GM19397 (cell line): ENCODE measurements at regions not wholly inside any gene's neighbourhood (a gene's known extent, or its start where the extent isn't known, plus 50 kb on each side); places are given as distances from the start of the nearest gene placed in this dataset.

ENCODE experiments used
- ATAC-seq: cut with Tn5 transposase; IDR thresholded peaks from one replicate; pipeline ENCODE4 v1.9.1; 2021; ENCODE audit warnings: mild to moderate bottlenecking, moderate library complexity; ENCODE audit not compliant: unreplicated experiment

DNA sequence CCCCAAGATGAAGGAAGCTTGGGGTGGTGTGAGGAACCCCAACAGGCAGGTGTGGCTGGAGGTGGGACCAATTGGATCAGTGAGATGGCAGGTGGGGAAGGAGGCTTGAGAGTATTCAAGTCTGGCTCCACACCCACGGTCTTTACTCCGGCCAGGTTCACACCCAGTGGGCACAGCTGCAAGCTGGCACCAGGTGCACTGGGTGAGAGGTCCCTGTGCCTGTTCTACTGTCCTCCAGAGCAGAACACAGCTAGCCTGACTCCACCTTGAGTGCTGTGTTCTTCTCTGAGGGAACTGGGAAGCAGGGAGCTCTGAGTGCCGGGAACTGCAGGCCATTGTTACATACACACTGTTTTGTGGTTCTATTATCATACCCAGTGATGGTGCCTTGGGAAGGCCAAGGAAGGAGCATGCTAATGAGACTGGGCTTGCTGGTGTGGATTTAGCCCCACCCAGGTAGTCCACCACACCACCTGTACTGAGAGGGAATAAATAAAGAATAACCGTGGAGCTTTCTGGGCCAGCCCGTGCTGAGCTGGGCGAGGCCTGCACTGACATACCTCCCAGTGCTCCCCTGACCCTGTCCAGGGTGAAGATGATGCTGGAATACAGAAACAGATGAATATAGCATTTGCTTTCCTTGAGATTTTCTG lies 93.4 kb downstream of the ABHD5 start:
- ATAC-seq, result no peak

DNA sequence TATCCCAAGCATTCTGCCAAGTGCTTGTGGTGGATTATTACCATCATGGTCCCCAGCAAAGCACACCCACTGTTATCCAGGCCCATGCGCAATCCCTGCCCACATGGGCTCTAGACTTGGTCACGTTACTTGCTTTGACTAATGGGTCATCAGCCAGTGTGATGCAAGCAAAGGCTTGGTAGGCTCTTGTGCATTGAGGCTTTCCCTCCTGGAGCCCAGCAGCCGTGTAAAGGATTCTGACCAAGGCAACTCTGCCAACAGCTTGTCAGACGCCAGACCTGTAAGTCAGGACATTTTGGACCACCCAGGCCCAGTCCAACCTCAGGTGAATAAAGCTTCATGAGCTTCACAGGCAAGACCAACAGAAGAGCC lies 93.9 kb downstream of the ABHD5 start:
- no peak for ATAC-seq

DNA sequence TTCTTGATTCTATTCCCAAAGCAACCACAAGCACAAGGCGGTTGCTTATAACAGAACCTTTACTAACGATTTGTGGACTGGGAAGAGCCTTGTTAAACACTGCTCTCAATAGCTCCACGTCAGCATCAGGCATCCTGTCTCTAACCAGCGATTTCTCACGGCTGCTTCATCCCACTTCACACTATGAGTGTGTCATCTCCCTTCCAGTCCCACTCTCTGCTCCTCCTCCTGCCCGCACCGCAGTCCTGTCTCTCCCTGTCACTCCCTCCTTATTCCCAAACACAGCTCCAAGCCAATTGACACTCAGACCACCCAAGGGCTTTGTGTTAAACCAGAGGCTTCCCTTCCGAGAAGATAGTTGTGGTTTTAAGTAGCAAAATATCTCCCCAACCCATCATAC lies 94.8 kb downstream of the ABHD5 start:
- no peak for ATAC-seq

DNA sequence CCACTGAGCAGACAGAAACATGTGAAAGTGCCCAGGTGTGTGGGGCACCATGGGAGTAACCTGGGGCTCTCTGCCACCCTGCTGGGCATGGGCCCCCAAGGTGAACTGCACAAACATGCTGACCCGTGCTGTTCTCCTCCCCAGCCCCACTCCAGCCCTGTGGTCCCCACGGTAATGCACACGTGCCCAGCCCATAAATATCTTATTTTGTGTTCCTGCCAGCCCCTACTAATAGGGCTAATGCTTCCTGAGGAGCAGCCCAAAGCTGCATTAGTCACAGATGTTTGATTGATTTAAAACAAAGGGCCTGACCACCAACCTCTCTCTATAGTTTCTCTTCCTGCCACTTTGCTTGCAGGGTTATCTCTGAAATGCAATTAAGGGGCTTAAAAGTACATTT lies 95.4 kb downstream of the ABHD5 start:
- no peak for ATAC-seq

DNA sequence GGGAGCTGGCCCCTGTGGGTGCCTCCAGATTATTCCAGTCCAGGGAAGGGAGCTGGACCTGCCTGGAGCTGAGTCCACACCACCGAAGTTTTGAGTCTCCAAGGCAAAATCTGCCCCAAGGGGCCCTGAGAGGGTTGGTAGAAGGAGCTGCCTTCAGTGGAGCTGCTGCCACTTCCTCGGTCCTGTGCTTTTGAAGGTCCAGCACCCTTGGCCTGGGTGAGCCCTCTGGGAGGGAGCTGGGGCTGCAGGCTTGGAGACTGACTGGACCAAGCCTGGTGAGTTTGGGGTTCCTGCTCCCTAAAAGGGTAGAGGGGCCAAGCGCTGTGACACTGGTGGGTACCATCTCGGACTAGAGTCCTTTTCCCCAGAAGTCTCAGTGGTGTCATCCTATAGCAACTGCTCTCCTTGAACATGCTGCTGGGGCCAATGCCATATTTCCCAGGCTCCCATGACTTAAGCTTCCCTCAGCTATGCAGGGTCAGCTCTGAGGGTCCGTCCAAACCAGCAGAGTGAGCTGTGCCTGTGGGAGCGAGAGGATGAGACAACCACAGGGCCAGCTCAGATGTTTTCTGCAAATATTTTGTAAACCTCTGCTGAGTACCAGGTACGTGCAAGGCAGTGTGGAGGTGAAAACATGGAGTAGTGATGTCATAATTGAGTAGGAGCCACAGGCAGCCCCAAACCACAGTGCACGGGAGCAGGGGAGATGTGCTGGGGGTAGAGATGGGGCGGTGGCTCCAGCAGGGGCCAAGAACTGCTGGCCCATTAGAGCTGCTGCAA lies 96.0 kb downstream of the ABHD5 start:
- ATAC-seq, result no peak

DNA sequence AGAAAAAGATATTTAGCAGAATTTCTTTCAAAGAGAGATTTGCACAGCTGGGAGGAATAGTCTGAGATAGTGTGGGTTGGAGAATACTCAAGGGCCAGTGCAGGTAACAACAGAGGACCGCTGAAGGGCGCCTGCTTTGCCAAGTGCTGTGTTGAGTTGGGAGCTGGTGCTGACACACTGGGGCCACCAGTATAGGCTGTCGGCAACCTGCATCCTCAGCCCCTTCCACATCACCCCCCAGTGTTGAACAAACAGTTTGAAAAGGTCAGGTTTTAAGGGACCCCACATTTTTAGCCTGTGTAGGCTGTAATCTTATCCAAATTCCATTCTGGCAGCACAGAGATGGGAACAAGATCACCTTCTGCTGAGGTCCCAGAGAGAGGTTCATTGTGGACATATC lies 96.6 kb downstream of the ABHD5 start:
- no peak for ATAC-seq

DNA sequence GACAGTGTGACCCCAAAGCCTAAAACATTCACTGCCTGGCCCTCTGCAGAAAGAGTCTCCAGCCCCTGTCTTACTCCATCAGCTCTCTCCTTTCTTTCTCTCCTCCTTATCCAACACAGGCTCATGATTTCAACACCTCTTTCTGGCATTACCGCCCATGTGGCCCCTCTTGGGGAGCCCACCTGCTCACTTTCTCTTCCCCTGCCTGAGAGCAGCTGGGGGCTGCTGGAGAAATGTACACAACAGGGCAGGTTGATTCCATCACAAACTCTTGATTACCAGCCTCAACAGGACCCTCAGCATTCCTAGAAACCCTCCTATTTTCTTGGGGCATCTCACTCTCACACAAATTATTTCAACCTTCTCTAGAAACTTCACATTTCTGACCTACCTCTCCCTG lies 98.3 kb downstream of the ABHD5 start:
- ATAC-seq, result no peak

DNA sequence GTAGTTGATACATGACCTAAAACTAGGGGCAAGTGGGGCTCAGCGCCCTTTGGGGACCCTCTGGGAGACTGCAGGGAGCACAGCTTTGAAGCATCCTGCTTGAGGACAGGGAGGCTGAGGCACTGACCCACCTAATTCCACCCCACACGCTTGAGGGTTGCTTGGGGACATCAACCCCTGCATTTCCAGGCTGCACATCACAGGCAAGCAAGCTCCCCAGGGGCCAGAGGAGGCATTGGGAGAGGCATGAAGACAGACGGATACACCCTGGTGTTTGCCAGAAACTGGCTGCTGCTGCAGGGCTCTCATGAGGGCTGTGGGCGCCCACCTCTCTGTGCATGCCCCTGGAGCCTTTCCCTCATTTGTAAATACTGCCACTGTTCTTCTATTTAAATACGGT lies 99.3 kb downstream of the ABHD5 start:
- no peak for ATAC-seq

DNA sequence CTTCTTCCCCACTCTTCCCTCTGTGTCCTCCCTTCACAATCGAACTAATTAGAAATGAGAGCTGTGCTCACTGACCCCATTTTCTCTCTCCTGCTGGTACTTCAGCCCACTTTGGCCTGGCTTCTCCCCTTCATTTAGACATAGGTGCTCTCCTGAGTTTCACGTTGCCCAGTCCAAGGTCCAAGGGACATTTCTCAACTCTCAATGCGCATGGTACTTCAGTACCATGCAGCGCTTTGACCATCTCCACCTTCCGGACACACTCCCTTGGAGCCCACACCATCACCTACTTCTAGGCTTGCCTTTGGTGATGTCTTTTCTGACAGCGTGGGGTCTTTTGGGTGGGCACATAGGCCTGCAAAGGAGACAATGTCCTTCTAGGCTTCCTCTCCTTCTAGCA lies 99.7 kb downstream of the ABHD5 start:
- ATAC-seq, result no peak

DNA sequence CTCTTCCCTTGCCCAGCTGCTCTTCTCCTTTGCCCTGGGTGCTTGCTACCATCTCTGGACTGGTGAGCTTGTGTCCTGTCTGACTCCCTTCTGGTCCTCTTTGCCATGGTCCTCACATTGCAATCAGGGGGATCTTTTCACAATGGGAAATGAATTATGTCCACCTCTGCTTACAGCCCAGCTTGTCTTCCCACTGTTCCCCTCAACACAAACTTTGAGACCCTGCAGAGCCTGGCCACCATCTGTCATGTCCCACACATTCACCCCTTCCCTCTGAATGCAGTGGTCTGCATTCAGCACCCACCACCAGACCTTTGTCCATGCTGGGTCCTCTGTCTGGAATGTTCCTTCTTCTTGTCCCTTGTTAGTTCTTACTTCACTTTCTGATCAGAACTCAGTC lies 100.5 kb downstream of the ABHD5 start:
- no peak for ATAC-seq

DNA sequence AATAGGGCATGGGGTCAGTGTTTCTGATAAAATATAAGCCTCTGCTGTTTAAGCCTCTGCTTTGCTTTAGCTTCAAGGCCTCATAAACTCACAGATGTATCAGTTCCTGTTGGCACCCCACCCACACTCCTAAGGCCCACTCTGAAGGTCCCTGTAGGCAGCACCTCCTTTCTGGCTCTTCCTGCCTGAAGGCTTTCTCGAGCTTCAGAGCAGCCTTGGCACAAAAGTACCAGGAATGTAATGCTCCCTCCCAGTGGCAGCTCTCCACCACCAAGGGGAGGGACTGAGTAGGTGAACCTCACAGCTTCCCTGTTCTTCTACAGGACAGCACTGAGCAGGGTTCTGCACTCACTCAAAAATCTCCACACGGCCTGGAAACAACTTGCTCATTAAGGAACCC lies 102.2 kb downstream of the ABHD5 start:
- no peak for ATAC-seq

DNA sequence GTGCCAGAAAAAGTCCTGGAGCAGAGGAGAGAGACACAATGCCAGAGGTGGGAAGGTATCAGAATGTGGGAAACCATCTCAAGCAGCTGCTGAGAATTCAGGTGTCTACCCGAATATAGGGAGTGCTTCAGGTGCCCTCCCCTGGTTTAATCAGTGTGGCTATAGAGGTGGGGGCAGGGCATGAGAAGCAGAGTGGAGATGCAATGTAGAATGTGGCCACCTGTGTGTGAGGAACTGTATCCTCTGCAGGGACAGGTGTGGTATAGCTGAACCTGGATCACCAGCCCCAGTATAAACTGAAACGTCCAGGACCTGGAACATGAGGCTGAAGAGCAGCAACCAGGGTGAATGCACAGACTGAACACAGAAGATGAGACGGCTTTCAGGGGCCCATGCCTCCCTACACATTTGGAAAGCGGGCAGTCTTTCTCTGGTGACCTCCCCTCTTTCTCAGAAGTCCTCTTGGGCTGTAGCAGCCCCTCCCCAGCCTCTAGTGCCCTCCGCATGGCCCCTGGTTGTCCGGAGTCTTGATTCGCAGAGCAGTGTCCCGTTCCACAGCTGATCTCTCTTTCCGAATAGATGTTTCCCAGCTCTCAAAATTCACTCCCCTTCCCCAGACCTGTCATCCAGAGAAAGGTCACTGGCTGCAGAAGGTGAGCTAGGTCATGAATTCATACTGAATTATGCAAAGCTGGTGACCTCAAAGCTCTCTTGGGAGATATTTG lies 103.1 kb downstream of the ABHD5 start:
- no peak for ATAC-seq

DNA sequence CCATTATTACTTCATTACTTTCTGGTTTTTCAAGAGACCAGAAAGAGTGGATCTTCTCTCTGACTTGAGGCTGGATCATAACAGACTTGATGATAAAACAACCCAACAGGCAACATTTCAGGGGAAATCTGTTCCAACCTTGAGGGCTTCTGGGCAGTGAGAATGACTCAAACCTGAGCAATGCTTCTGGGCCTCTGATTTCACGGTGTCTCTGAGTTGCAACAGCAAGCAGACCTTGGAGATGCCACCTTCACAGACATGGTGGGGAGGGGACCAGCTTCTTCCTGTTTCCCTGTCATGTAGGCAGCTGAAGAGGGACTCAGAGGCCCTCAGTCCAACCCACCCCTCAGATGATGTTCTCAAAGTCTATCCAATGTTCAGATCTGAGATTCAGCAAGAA lies 104.0 kb downstream of the ABHD5 start:
- ATAC-seq, result no peak

DNA sequence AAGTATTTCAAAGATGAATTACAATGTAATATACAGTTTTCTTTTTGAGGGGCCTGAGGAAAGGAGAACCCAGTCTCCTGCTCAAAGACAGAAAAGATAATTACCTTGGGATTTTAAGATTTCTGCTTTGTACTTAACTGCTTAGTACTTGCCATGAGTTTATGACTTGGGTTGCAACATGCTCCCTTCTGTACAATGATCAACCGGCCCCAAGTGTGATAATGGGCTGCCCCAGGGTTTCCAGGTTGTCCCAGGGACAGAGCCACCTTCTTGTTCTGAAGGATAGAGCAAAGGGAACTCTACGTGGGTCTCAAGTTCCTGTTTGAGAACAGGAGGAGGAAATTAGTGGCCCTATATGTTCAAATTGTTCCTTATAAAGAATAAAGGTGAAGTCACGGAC lies 104.8 kb downstream of the ABHD5 start:
- no peak for ATAC-seq

DNA sequence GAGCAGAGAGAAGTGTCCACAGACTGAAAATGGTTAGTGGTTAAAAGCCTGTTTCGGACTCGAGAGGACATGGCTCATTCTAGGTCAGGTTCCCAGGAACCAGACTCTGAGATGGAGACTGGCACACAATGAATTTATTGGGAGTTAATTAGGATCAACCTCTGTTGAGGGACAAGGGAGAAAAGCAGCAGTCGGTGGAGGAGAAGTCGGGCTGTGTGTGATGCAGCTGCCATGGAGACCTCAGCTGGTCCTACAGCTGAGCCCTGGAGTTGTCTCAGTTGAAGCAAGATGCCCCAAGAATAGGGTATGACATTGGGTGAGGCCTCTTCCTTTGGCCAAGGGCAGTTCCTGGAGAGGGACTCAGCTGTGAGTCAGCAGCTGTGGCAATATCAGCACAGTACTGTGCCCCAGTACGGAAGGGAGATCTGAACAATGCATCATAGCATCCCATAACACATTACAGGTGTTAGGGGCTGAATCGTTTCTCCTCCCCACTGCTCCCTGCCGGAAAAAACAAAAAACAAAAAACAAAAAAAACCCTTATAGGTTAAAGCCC lies 105.4 kb downstream of the ABHD5 start:
- no peak for ATAC-seq

DNA sequence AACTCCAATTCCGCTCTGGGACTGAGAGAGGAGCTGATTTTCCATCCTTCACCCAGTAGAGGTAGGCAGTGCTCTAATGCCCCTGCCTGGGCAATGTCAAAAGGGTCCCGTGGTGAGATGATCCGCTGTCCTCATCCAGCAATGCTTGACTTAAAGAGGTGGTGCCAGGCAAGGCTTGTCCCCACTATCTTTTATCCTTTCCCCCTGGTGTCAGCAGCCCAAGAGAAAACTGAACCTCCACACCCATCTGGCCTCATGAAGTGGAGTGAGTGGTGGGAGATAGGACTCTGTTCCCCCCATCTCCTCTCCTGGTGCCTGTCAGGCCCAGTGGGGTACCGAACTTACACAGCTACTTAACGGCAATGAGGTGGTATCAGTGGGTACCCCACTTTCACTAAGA lies 107.1 kb downstream of the ABHD5 start:
- no peak for ATAC-seq

DNA sequence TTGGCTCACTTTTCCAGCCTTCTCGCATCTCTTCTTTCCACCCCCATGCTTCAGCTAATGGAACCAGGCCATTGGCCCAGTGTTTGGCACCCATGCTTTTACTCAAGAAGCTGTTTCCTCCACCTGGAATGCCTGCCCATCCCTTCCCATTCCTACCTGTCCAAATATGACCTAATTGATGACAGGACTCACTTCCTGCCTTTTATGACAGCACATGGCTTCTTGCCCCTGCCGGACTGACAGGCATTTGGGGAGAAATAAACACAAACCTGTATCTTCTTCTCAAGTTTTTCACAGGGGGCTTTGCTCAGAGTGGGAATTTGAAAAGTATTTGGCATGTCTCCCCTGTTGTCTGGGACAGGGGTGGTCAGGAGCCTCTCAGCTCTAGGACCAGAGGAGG lies 120.1 kb downstream of the ABHD5 start:
- no peak for ATAC-seq

DNA sequence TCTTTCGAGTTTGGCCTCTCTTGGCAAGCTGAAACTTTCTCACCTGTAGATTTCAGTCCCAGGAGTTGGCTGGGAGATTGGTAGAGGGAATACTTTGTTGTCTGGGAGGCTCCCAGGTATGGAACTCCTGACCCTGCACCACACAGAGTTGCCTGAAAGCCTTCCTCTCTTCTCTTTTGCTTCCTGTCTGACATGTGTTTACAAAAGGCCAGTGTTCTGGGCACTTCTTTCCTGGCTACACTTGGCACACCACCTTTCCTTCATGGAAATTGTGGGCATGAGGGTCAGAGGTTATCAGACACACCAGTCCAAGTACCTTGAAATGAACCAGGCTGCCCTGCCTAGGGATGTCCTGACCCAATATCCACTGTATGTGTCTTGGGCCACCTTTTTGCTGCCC lies 123.7 kb downstream of the ABHD5 start:
- no peak for ATAC-seq

DNA sequence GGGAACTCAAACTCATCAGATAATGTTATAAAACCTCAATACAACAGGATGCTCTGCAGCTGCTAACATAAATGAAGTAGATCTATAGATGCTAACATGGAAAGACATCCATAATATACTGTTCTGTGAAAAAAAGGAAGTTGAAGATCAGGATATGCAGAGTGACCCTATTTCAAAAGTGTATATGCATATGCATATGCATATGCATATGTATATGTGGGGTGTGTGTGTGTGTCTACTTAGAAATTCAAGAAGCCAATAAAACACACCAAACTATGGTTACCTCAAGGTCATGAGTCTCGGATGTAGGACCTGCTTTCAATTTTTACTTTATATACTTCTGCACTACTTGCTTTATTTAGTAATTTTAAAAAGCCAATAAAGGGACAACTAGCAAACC lies 125.6 kb downstream of the ABHD5 start:
- no peak for ATAC-seq

DNA sequence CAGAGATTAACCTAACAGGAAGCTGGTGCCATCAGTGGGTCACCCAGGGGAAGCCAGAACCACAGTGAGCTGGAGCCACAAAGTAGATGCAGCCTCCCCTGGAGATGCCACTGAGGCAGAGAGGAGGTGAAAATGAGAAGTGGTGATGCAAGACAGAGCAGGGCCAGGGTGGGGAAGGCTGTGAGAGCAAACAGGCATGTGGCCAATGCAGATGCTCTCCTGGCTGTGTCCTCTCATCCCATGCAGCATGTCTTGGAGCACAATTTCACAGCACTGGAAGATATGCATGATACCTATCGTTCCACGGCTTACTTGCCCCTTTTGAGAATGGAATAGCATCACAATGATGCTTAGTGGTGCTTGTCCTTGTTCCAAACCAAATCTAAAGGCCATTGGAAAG lies 126.3 kb downstream of the ABHD5 start:
- ATAC-seq, result no peak

DNA sequence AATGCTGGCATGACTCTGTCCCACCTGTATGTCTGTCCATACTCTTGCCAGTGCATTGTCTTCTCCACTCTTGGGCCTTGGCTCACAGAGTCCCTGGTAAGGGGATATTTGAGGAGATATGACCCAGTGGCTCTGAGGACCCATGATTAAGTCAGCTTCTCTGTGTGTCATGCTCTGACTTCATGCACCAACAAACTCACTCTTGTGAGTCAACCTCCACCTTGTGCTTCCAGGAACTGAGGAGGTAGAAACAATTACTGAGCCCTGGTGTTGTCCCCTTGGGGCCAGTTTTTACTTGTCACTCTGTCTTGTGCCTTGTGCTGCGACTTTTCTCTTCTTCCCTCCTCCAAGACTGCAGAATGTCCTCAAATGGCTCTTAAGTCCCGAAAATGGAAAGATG lies 127.1 kb downstream of the ABHD5 start:
- ATAC-seq, result no peak

DNA sequence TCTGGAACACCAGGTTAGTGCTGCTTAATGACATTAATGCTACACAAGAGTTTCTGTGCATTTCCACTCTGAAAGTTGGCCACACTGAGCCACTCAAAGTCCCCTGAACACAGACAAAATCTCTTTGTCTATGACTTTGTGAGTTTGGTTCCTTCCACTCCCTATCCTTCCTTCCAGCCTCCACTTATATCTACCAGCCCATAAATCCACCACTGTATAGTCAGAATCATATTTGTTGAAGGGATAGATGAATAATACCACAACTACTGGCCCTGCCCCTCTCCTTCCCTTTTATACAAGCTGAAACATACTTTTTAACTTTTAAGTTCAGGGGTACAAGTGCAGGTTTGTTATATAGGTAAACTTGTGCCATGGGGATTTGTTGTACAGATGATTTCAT lies 127.5 kb downstream of the ABHD5 start:
- no peak for ATAC-seq
